GM12892 (cell line): ENCODE measurements at regions not wholly inside any gene's neighbourhood (a gene's known extent, or its start where the extent isn't known, plus 50 kb on each side); places are given as distances from the start of the nearest gene placed in this dataset.

ENCODE experiments used
- POLR2A ChIP-seq: IDR thresholded peaks from 2 replicates; pipeline ENCODE4 v1.6.1; 2011; ENCODE audit warnings: low read depth, low read length, control low read depth
- TAF1 ChIP-seq: IDR thresholded peaks from 2 replicates; pipeline ENCODE4 v1.6.1; 2011; ENCODE audit warnings: low read depth, mild to moderate bottlenecking, control low read depth, low read length, borderline replicate concordance

DNA sequence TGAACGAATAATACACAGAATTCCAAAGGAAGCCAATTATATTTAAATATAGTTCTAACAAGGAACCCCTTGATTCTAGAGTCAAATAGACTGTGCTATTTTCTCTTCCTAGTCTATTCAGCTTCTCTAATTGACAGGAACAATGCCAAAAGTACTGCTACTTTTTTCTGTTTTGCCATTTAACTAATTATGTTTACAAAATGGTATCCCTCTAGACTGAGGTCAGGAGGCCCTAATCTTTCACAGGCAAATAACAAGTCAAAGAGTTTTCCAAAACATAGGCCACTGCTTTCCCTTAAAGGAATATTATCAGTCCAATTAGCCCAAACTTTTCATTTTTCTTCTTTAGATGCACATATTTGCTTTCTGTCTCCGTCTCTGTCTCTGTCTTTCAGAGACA is 539.3 kb downstream of the RFPL4B start:
- no peak for TF ChIP-seq POLR2A
- no peak for TF ChIP-seq TAF1
